H9 (cell line): ENCODE measurements at regions not wholly inside any gene's neighbourhood (a gene's known extent, or its start where the extent isn't known, plus 50 kb on each side); places are given as distances from the start of the nearest gene placed in this dataset.
A peak's percentile ranks its signal among the peaks of the same experiment; 100 is the strongest.

Source experiments
- DNase-seq: peaks from one replicate; pipeline ENCODE4 v3.0.0-alpha.2; 2017
- H2AFZ ChIP-seq: one replicate; pipeline ENCODE4 v1.6.1; 2013; ENCODE audit warnings: mild to moderate bottlenecking, low read length, control low read depth, moderate library complexity
- H2AK5ac ChIP-seq: 2 replicates; pipeline ENCODE4 v1.6.1; 2013; ENCODE audit warnings: low read length, control low read depth, mixed read lengths; ENCODE audit not compliant: insufficient read length
- H2BK120ac ChIP-seq: one replicate; pipeline ENCODE4 v1.6.1; 2013; ENCODE audit warnings: low read depth, mild to moderate bottlenecking, low read length, control low read depth, inconsistent platforms; ENCODE audit not compliant: poor library complexity, severe bottlenecking
- H2BK12ac ChIP-seq: 2 replicates; pipeline ENCODE4 v1.6.1; 2013; ENCODE audit warnings: low read length, control low read depth, mixed read lengths, low read depth; ENCODE audit not compliant: insufficient read length
- H2BK15ac ChIP-seq: 2 replicates; pipeline ENCODE4 v1.6.1; 2013; ENCODE audit warnings: low read depth, low read length, control low read depth
- H2BK20ac ChIP-seq: one replicate; pipeline ENCODE4 v1.6.1; 2013; ENCODE audit warnings: low read depth, mild to moderate bottlenecking, low read length, control low read depth, inconsistent platforms; ENCODE audit not compliant: poor library complexity, severe bottlenecking
- H2BK5ac ChIP-seq: 2 replicates; pipeline ENCODE4 v1.6.1; 2013; ENCODE audit warnings: low read length, control low read depth, mixed read lengths; ENCODE audit not compliant: insufficient read length
- H3K14ac ChIP-seq: 2 replicates; pipeline ENCODE4 v1.6.1; 2013; ENCODE audit warnings: low read length, control low read depth; ENCODE audit not compliant: insufficient read depth
- H3K18ac ChIP-seq: 2 replicates; pipeline ENCODE4 v1.6.1; 2013; ENCODE audit warnings: low read depth, mild to moderate bottlenecking, mixed read lengths, low read length, control low read depth; ENCODE audit not compliant: insufficient read length
- H3K23ac ChIP-seq: 2 replicates; pipeline ENCODE4 v1.6.1; 2013; ENCODE audit warnings: low read length, control low read depth, mixed read lengths, low read depth; ENCODE audit not compliant: insufficient read length
- H3K23me2 ChIP-seq: 2 replicates; pipeline ENCODE4 v1.6.1; 2013; ENCODE audit warnings: low read depth, mild to moderate bottlenecking, mixed read lengths, low read length, control low read depth; ENCODE audit not compliant: insufficient read length, poor library complexity, severe bottlenecking
- H3K27ac ChIP-seq: 2 replicates; pipeline ENCODE4 v1.5.1; 2013; ENCODE audit warnings: low read length, control low read depth, mixed read lengths, low read depth; ENCODE audit not compliant: insufficient read length
- H3K27me3 ChIP-seq: 2 replicates; pipeline ENCODE4 v1.6.1; 2013; ENCODE audit warnings: low read length, control low read depth, inconsistent platforms; ENCODE audit not compliant: insufficient read depth
- H3K4ac ChIP-seq: 2 replicates; pipeline ENCODE4 v1.6.1; 2013; ENCODE audit warnings: low read depth, mild to moderate bottlenecking, control low read depth, inconsistent platforms, low read length, moderate library complexity
- H3K4me1 ChIP-seq: 2 replicates; pipeline ENCODE4 v1.6.1; 2013; ENCODE audit warnings: low read length, control low read depth, inconsistent platforms; ENCODE audit not compliant: insufficient read depth
- H3K4me2 ChIP-seq: 2 replicates; pipeline ENCODE4 v1.6.1; 2013; ENCODE audit warnings: low read length, control low read depth, mixed read lengths; ENCODE audit not compliant: insufficient read length, insufficient read depth
- H3K56ac ChIP-seq: 2 replicates; pipeline ENCODE4 v1.6.1; 2013; ENCODE audit warnings: low read depth, mild to moderate bottlenecking, mixed read lengths, low read length, control low read depth; ENCODE audit not compliant: insufficient read length
- H3K79me1 ChIP-seq: 2 replicates; pipeline ENCODE4 v1.6.1; 2013; ENCODE audit warnings: low read depth, mild to moderate bottlenecking, moderate library complexity, low read length, control low read depth, inconsistent platforms; ENCODE audit not compliant: insufficient read depth, poor library complexity, severe bottlenecking
- H3K79me2 ChIP-seq: 2 replicates; pipeline ENCODE4 v1.6.1; 2013; ENCODE audit warnings: low read length, control low read depth, inconsistent platforms; ENCODE audit not compliant: insufficient read depth
- H3K9ac ChIP-seq: 2 replicates; pipeline ENCODE4 v1.6.1; 2013; ENCODE audit warnings: low read length, control low read depth, mixed read lengths; ENCODE audit not compliant: insufficient read length; ENCODE audit errors: extremely low read depth
- H3K9me3 ChIP-seq: one replicate; pipeline ENCODE4 v1.6.1; 2013; ENCODE audit warnings: low read depth, low read length, inconsistent platforms; ENCODE audit not compliant: control insufficient read depth
- H3T11ph ChIP-seq: one replicate; pipeline ENCODE4 v1.6.1; 2013; ENCODE audit warnings: mild to moderate bottlenecking, low read length, control low read depth, inconsistent platforms
- H4K20me1 ChIP-seq: one replicate; pipeline ENCODE4 v1.6.1; 2013; ENCODE audit not compliant: control insufficient read depth, insufficient read length, insufficient read depth
- H4K5ac ChIP-seq: 2 replicates; pipeline ENCODE4 v1.6.1; 2013; ENCODE audit warnings: low read depth, mild to moderate bottlenecking, mixed read lengths, low read length, control low read depth; ENCODE audit not compliant: insufficient read length
- H4K8ac ChIP-seq: replicated peaks from 2 replicates; pipeline ENCODE4 v1.6.1; 2013; ENCODE audit warnings: low read length, control low read depth, mixed read lengths, low read depth; ENCODE audit not compliant: insufficient read length
- H4K91ac ChIP-seq: 2 replicates; pipeline ENCODE4 v1.6.1; 2013; ENCODE audit warnings: low read depth, mild to moderate bottlenecking, moderate library complexity, mixed read lengths, low read length, control low read depth; ENCODE audit not compliant: insufficient read length
- H3K27ac Mint-ChIP-seq, 3 experiments: 2 replicates in 2 of 3; 3 replicates in 1 of 3; pipeline ENCODE4 v1.8.0; 2020 to 2021; ENCODE audit warnings: mixed read lengths in 3 of 3, mild to moderate bottlenecking in 1 of 3, moderate library complexity in 1 of 3
- H3K27me3 Mint-ChIP-seq: 2 replicates; pipeline ENCODE4 v1.8.0; 2021; ENCODE audit warnings: low read depth, mild to moderate bottlenecking, moderate library complexity, mixed read lengths
- H3K36me3 Mint-ChIP-seq, 3 experiments: 2 replicates in 2 of 3; 3 replicates in 1 of 3; pipeline ENCODE4 v1.8.0; 2020 to 2021; ENCODE audit warnings: low read depth in 3 of 3, mixed read lengths in 3 of 3; ENCODE audit not compliant: insufficient read depth in 1 of 3
- H3K4me1 Mint-ChIP-seq, 2 experiments: 2 replicates each; pipeline ENCODE4 v1.8.0; 2020; ENCODE audit warnings: mixed read lengths in 2 of 2
- H3K4me3 Mint-ChIP-seq, 2 experiments: 2 replicates in 1 of 2; 3 replicates in 1 of 2; pipeline ENCODE4 v1.8.0; 2020 to 2021; ENCODE audit warnings: mild to moderate bottlenecking in 2 of 2, mixed read lengths in 2 of 2, moderate library complexity in 1 of 2
- H3K9me3 Mint-ChIP-seq, 2 experiments: 2 replicates in 1 of 2; 3 replicates in 1 of 2; pipeline ENCODE4 v1.8.0; 2020; ENCODE audit warnings: mild to moderate bottlenecking in 2 of 2, mixed read lengths in 2 of 2, moderate library complexity in 1 of 2
- WGBS: extraction: QIAGEN DNeasy Blood & Tissue Kit; methylation state at CpG from one replicate; pipeline ENCODE4 v1.1.7; 2013; ENCODE audit warnings: missing lambda C conversion rate, low lambda C conversion rate, mixed read lengths; ENCODE audit not compliant: insufficient read length; ENCODE audit errors: extremely low coverage; 5-methylcytosine and 5-hydroxymethylcytosine counted together
- TF ChIP-seq, protein P1 (sequence below): fragments of 200-600 bp; sonication (generic); conservative IDR thresholded peaks from 3 replicates; pipeline ENCODE4 v1.8.0; 2021; ENCODE audit warnings: antibody characterized with exemption, mild to moderate bottlenecking

DNA sequence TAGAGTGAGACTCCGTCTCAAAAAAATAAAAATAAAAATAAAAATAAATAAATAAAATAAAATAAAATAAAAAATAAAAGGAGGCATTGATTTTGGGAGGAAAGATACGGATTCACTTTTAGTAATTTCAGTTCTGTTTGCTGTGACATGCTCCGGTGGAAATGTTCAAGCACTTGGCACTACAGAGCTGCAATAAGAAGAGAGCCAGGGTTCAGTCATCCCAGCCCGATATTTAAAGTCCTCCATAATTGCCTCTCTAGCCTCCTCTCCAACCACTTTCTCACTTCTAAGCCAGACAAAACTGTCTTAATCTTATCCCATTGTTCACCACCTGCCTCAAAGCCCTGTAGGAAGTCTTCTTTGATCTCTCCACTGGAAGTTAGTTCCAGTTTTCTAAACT lies 55.0 kb upstream of the MACF1 start:
- H3K36me3 Mint-ChIP-seq: peaks cover 1 to 8% (median 4%) of the 10 kb centered on the region in 3 experiments; a peak in 3 of 7 replicates

More for the DNA sequence above, 55.0 kb upstream of the MACF1 start:
- TF ChIP-seq, protein P1, sequence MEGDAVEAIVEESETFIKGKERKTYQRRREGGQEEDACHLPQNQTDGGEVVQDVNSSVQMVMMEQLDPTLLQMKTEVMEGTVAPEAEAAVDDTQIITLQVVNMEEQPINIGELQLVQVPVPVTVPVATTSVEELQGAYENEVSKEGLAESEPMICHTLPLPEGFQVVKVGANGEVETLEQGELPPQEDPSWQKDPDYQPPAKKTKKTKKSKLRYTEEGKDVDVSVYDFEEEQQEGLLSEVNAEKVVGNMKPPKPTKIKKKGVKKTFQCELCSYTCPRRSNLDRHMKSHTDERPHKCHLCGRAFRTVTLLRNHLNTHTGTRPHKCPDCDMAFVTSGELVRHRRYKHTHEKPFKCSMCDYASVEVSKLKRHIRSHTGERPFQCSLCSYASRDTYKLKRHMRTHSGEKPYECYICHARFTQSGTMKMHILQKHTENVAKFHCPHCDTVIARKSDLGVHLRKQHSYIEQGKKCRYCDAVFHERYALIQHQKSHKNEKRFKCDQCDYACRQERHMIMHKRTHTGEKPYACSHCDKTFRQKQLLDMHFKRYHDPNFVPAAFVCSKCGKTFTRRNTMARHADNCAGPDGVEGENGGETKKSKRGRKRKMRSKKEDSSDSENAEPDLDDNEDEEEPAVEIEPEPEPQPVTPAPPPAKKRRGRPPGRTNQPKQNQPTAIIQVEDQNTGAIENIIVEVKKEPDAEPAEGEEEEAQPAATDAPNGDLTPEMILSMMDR: no peak
- Mint-ChIP-seq H3K4me1 (peaks cover 71 to 72% of the 10 kb centered on the region in 2 experiments), H3K4me3 (peak overlapping the region in 1 of 2 experiments; percentile 49; a peak in 1 of 5 replicates), H3K27me3 (no peaks in the 10 kb centered on the region), H3K27ac (peak overlapping the region in 2 of 3 experiments; percentile 6 to 35; a peak in 3 of 7 replicates), H3K9me3 (no peaks in the 10 kb centered on the region)
- Histone ChIP-seq H3K9ac (no peak overlapping the region), H3T11ph (no peak overlapping the region), H2BK120ac (no peak overlapping the region), H3K4me1 (peaks cover 27% of the 10 kb centered on the region), H2BK20ac (no peak overlapping the region), H3K4me2 (no peak overlapping the region), H3K27ac (no peak overlapping the region), H3K18ac (no peak overlapping the region), H4K8ac (no peak overlapping the region), H3K23me2 (no peaks in the 10 kb centered on the region), H3K79me1 (peaks cover 2% of the 10 kb centered on the region), H3K14ac (no peak overlapping the region), H3K27me3 (no peaks in the 10 kb centered on the region), H2BK5ac (no peak overlapping the region), H2AFZ (no peak overlapping the region), H4K20me1 (no peaks in the 10 kb centered on the region), H2BK12ac (no peak overlapping the region), H2BK15ac (no peak overlapping the region), H4K5ac (no peak overlapping the region), H2AK5ac (no peak overlapping the region), H3K23ac (no peak overlapping the region), H3K4ac (no peak overlapping the region), H4K91ac (no peak overlapping the region), H3K56ac (no peak overlapping the region), H3K9me3 (no peaks in the 10 kb centered on the region), H3K79me2 (peaks cover 19% of the 10 kb centered on the region; the same call in 1 of the 2 replicates)
- DNase-seq: no peak
- no CpG with 5 or more reads among the region's 4 CpGs for WGBS
